GM19372 (cell line): ENCODE measurements at regions not wholly inside any gene's neighbourhood (a gene's known extent, or its start where the extent isn't known, plus 50 kb on each side); places are given as distances from the start of the nearest gene placed in this dataset.
"Not testable (repeated sequence)": the region's sequence is repeated elsewhere in the genome, so short reads cannot be mapped to it uniquely, and the experiment has no call there.

Experiments used
- ATAC-seq: cut with Tn5 transposase; IDR thresholded peaks from one replicate; pipeline ENCODE4 v1.9.1; 2021; ENCODE audit warnings: mild to moderate bottlenecking, low read depth, moderate library complexity; ENCODE audit not compliant: unreplicated experiment

DNA sequence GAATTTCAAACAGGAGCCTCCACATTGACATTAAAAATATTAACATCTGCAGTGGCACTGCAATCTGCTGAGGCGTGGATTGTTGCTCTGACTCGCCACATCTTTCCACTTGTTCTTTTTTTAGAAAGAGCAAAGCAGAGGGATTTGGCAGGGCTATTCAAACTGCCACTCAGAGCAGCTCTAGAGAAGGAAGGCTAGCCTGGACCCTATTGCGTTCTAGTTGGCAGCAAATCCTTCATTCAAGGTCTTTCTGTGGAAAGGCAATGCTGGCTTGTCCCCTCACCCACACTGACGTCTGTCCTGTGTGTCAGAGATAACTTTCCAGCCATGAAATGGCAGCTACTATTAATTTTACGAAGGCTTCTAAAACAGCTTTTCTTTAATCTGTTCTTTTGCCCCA, 483.2 kb upstream of the SGO1 start:
- ATAC-seq, result no peak

DNA sequence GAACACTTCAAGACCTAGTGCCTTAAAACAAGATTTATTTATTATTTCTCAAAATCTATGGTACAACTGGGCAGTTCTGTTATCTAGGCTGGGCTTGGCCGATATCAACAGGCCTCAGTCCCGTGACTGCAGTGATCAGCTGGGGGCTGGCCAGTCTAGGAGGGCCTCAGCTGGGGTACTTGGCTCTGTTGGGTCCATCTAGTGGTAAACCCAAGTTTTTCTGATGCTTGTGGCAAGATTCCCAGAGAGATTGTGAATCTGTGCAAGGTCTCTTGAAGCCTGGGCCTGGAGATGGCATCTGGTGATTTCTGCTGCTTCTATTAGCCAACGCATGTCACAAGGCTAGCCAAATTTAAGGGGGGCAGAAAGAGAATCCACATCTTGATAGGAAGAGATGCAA, 482.4 kb upstream of the SGO1 start:
- no peak for ATAC-seq

DNA sequence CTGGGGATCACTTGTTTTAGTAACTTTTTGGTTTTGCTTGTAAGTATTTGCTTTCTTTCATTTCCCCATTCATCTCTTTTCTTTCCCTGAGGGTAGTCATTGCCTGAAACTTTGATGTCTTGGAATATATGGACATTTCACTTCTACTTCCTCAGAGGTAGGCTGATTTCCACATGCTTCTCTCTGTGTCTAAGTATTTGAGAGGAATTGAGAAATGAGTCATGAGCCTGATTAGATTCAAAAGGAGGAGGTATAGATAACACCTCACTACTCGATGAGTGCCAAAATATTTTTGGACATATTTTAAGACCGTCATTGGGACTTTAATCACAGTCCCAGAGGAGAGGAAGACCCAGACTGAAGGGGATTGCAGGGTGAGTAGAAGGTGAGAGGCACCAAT, 480.1 kb upstream of the SGO1 start:
- ATAC-seq, result no peak

DNA sequence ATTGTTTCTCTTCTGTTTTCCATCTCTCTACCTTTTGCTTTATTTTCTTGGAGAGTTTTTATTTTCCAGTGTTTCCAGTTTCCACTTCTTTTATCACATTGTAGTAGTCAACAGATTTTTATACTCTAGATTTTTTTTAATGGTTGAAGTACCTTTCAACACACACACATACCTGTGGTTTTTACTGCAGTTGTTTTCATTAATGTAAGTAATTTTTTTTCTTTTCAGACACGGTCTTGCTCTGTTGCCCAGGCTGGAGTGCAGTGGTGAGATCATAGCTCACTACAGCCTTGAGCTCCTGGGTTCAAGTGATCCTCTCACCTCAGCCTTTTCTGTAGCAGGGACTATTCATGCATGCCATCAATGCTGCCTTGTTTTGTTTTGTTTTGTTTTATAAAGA, 472.5 kb upstream of the SGO1 start:
- ATAC-seq, result no peak

DNA sequence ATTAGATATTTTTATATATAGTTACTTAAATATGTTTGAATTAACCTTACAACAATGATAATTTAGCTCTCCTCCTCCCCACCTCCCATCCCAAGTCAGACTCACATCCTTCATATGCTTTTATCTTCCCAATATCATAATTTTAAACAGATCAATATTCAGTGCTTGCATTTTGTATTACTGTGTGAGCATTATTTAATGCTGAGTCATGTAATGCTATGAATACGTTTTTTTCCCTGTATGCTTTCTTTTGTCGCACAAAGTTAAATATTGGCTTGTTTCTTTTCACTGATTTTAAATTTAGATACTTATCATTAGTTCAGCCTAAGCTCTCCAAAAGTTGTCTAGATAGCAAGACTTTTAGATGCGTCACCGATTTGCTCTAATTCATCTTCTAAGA, 471.6 kb upstream of the SGO1 start:
- no peak for ATAC-seq

DNA sequence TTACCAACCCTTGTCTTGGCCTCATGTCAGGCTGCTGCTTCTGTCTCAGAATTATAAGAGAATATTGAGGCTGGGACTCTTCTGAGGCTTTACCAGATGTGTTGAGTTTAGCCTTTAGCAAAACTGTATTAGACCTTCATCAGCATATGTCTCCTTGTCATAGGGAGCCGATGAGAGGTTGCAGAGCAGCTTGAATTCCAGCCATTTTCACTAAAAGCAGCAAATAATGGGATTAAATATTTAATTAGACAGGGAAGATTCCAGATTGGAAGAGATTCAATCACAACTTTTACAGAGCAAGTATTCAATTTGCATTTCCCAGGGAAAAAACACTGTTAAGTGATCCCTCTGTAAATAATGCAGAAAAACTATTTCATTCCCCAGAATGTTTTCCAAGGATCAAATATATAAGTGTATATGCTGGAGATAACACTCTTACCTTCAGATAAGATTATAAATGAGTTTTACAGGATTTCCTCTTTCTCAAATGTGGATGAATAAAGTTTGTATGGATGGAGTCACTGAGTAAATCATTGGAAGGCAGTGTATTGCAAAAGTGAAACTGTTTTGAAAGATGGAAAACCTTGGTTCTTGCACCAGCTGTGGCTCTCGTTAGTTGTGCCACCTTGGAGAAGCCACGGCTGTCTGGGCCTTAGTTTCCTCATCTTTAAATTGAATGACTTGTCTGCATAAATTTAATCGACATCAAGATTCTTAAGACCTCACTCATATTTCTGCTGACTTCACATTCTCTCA, 466.4 kb upstream of the SGO1 start:
- ATAC-seq, result no peak

DNA sequence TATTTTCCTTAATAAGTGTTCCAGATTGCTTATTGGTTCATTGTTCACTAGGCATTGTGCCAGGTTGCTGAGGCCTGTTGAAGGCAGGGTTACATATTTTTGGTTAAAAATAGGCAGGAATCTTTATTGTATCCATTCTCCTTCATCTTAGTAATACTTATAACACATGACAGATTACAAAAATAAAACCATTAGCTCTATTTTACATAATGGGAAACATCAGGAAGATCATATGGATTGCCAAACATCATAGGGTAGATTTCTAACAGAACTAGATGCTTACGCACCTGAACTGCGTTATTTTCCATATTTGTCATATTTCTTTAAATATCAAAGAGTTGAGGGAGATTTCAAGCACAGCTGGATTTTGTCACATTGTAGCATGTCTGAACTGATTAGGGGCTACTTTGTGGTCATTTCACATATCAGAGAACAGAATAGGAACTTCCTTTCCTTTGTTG, 462.9 kb upstream of the SGO1 start:
- no peak for ATAC-seq

DNA sequence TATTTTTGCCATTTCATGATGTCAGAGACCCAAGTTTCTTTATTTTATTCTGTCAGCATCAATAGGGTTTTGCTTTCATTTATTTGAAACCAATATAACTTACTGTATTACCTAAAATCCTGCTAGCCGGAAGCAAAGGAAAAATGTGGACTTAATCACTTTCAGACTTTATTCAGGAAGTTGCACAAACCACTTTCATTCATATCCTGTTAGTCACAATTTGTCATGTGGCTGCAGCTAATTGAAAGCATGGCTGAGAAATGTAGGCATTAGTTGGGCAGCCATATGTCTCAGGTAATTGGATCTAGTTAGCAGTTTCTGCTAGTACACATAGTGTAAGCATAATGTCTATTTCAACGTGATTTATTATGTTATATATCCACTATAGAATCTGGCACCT, 462.3 kb upstream of the SGO1 start:
- no peak for ATAC-seq

DNA sequence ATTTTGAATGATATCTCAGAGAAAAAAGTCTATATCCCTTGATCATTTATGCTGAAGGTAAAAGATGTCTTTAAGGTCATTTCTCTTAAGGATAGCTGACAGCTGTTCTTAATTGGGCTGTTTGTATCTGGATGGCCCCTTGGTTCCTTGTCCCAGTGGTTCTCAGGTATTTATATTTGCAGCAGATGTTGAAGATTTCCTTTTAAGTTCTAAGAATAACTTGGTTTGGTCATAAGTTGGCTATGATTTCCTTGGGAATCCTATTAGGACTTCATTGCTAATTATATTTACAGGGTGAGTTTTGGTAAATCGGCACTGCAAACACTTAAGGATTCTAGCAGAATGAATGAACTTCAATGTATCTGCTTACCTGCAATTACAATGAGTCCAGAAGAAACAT, 460.4 kb upstream of the SGO1 start:
- no peak for ATAC-seq

DNA sequence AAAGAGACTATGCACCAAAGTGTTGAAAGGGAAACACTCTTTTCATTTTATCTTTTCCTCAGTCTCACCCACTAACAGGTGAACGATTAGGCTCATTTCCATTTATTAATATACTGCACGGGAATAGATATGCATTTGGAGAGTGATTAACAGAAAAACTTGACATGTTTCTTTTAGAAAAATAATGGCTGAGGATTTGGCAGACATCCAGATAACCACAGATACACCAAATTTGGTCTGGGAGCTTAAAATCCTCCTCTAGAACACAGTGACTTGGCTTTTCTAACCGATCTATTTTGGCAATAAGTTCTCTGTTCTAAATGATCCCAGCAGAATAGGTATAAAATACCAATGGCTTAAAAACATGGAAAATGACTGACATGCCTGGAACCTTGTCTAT, 459.3 kb upstream of the SGO1 start:
- no peak for ATAC-seq

DNA sequence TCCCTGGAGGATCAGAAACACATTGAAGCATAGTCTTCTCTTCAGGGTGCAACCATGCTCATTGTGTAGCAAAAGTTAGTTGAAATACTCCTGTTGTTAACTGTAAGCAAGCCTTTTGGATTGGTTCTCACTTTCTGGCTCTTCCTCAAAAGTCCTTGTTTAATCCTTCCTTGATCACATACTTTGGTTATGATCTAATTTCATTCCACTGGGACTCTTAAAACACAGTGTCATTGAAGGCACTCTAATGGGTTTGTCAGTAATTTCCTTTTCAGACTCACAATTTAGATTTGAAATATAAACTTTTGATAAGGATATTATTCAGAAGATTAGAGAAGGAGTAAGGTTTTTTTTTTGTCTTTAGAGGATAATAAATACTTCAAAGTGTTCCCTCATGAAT, 451.7 kb upstream of the SGO1 start:
- no peak for ATAC-seq

DNA sequence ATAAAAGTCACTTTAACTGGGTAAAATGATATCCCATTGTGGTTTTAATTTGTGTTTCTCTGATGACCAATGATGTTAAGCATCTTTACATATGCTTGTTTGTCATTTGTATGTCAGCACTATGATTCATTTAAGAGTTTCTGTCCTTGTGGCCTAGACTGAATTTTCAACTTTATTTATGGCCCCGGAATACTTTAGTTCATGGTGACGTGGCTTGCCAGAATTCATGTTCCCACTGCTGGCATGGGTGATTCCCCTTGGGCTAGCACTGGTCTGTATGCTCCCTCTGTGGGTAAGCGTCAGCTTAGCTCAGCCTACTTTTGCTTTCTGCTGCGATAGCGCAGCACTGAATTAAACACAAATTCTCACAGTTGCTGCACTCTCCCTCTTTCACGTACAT, 436.3 kb upstream of the SGO1 start:
- no peak for ATAC-seq

DNA sequence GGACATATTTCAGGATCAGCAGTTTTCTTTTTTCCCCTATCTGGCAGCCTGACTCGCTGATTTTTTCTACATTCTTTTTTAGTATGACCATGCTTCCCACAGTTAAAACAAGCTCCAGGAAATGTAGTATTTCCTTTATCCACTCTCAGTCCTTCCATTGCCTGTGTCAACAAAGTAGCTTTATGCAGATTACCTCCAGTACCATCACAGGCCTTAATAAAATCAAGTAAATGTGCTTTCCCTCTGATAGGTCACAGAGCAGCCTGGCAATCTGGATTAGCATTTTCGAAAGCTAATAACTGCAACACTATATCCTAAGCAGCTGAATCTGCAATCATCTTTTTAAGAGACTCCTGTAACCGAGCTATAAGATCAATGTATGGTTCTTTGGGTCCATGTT, 432.6 kb upstream of the SGO1 start:
- not testable (repeated sequence) for ATAC-seq

DNA sequence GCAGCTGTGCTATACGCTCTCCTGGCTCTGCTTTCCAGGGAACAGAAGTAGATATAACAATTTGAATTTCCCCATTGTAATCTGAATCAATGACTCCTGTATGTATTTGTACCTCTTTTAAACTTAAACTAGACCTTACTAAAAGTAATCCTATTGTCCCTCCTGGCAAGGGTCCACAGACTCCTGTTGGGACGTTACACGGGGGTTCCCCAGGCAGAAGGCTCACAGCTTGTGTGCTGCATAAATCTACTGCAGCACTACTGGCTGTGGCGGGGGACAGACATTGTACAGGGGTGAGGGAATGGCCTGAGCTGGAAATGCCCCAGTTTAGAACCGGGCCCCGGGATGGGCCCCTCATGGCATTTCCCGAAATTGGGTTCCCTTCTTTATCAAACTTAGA, 432.2 kb upstream of the SGO1 start:
- not testable (repeated sequence) for ATAC-seq

DNA sequence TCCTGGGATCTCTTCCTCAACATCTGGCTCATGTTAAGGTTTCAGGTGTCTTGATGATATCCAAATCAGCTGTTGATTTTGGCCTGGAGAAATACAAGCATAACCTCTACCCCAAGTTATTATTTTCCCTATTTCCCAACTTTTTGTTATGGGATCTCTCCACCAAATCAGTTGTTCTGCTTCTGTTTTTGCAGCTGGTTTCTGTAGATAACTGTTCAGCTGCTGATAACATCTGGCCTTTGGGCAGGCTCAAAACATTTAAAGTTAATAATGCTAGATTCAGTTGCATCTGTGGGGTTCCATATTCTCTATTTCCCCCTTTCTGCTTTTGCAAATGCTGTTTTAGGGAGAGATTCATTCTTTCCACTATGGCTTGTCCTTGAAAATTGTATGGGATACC, 430.0 kb upstream of the SGO1 start:
- not testable (repeated sequence) for ATAC-seq

DNA sequence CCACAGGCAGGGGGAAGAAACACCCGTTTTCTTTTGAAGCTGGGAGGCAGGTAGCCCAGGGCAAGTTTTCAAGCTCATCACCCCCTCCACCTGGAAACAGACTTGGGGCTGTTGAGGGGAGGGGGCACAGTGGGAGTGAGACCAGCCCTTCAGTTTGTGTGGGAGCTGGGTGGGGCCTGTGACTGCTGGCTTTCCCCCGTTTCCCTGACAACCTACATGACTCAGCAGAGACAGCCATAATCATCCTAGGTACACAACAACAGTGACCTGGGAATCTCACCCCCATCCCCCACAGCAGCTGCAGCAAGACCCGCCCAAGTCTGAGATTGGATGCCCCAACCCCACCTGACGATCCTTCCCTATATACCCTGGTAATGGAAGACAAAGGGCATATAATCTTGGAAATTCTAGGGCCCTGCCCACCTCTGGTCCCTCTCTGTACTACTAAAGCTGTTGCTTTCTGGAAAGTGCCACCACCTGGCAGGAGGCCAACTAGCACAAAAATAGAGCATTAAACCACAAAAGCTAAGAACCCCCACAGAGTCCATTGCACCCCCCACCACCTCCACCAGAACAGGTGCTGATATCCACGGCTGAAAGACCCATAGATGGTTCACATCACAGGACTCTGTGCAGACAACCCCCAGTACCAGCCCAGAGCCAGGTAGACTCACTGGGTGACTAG, 422.2 kb upstream of the SGO1 start:
- ATAC-seq, result no peak

DNA sequence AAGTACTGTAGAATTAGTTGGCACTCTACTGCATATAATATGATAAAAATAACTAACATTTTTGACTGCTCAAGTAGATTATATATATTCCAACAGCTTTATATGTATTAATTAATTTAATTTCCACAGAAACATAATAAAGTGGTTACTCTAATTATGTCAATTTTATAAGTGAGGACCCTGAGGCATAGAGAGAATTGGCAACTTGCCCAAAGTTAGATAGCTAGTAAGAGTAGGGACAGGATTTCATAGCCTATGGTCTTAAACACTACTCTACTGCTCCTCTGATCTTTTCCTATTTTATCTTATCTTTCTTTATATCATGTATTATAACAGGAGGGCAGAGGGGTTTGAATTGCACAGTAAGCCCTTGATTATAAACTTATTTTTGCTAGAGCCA, 418.7 kb upstream of the SGO1 start:
- ATAC-seq, result no peak

DNA sequence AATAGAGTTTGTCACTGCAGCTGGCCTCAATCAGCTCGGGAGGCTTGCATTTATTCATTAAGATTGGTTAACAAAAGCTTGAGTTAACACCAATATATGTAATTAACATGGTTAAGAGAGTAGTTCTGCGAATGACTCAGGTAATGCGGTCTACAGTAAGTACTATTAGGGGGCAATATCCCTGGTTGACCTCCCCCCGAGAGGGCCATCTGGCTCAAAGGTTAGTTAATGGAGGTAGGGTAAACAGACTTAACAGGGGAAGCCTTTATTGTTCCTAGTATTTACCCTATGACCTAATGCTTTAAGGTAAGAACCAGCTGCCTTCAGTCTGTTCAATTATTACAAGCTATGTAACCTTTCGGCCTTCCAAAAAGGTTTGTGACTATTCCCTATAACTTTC, 403.3 kb upstream of the SGO1 start:
- no peak for ATAC-seq

DNA sequence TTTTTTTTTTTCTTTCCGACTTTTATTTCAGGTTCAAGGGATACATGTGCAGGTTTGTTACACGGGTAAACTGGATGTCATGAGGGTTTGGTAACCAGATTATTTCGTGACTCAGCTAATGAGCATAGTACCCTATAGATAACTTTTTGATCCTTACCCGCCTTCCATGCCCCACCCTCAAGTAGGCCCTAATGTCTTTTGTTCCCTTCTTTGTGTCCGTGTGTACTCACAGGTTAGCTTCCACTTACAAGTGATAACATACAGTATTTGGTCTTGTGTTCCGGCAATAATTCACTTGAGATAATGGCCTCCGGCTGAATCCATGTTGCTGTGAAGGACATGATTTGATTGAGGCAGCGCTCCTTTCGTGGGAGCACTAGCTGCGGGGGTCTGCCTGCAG, 402.8 kb upstream of the SGO1 start:
- no peak for ATAC-seq

DNA sequence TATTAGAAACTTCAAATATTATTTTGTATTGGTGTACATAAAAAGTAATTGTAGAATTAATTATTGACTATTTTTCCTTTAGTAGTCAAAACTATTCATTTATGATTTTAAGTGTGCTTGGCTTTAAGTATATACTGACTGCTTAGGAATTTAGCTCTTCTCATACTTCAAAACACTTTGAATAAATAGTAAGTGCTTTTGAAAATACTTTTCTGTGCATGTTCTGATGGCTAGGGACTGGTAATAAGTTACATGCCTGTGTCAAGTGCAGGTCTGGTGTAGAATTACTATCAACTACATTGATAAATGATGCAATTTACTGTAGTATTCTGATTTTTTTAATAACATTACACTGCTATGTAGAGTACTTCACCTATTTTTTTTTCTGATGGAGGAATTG, 397.6 kb upstream of the SGO1 start:
- no peak for ATAC-seq

DNA sequence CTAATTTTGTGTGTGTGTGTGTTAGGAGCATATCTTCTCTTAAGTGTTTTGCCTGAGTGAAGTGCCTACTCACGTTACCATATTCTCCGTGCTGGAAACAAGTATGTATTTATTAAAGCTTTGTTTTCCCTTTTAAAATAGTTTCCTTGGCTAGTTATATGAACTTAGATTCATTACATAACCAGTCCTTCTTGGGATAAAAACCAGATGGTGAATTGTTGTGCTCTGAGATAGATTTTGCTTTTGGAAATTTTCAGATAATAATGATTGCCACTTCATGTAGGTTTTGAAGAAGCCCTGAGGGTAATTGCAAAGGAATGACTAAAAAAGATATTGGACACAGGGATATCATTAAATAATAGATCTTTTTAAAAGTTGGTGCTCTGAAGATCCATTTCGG, 390.2 kb upstream of the SGO1 start:
- ATAC-seq, result no peak

DNA sequence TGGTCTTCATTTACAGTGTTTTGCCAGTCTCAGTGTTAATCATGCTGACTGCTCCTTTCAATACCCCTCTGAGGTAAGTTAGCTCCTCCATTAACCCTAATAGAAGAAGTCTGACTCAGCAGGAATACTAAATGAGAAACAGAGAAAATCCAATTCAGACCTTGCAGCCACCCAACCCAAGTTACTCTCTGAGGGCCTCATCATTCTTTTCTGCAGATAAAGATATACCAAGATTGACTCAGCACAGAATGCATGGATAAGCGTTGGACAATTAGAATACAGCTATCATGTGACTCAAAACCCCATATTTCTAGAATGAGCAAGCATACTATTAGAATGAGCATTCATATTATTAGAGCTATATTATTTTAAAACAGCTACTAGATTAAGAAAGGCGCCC, 389.1 kb upstream of the SGO1 start:
- no peak for ATAC-seq
